GM21423 (cell line): ENCODE measurements at regions not wholly inside any gene's neighbourhood (a gene's known extent, or its start where the extent isn't known, plus 50 kb on each side); places are given as distances from the start of the nearest gene placed in this dataset.
"Not testable (repeated sequence)": the region's sequence is repeated elsewhere in the genome, so short reads cannot be mapped to it uniquely, and the experiment has no call there.

Experiments
- ATAC-seq: cut with Tn5 transposase; IDR thresholded peaks from one replicate; pipeline ENCODE4 v1.9.1; 2021; ENCODE audit warnings: mild to moderate bottlenecking, moderate library complexity; ENCODE audit not compliant: unreplicated experiment

DNA sequence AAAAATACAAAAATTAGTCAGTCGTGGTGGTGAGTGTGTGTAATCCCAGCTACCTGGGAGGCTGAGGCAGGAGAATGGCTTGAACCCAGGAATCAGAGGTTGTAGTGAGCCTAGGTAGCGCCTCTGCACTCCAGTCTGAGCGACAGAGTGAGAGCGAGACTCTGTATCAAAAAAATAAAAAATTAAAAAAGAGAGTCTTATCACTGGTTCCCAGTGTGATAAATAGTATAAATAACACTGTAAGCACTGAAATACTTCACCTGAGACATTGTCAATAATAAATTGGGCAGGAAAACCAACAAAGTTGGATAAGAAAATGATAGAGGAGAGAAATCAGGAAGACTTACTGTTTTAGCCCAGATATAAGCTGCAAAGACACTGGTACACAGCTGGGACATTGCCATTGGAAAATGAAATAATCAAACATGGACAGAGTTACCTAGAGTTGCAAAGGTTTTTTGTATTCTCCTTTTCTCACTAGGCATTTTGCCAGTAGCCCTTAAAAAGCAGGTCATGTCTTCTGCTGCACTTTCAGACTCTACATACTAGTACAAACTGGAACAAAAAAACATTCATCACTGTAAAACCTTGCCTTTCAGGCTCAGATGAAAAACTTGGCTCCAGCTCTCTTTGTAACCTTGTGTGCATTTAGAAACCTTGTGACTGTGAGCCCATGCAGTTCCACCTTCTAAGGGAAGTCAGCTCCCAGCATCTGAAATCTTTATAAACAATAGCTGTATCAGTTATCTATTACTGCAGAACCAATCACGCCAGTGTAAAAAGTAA is 55.0 kb upstream of the PPP1R2C start:
- ATAC-seq, result no peak

DNA sequence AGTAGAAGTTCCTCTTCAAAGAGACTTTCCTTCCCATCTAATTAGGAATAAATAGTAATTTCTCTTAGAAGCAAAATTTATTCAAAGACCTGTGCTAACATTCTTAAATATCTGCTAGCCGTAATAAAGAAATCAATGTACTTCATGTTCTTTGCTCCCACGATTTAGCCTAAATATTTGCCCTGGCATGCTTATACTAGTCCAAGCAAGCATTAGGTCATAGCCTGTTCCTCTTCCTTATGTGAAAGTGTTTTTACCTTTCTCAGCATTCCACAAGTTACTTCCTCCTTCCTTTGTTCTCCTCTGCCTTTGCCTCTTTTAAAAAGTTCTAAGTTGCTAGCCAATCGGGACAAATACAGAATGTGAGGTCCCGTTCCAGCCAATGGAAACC is 55.6 kb upstream of the PPP1R2C start:
- not testable (repeated sequence) for ATAC-seq

DNA sequence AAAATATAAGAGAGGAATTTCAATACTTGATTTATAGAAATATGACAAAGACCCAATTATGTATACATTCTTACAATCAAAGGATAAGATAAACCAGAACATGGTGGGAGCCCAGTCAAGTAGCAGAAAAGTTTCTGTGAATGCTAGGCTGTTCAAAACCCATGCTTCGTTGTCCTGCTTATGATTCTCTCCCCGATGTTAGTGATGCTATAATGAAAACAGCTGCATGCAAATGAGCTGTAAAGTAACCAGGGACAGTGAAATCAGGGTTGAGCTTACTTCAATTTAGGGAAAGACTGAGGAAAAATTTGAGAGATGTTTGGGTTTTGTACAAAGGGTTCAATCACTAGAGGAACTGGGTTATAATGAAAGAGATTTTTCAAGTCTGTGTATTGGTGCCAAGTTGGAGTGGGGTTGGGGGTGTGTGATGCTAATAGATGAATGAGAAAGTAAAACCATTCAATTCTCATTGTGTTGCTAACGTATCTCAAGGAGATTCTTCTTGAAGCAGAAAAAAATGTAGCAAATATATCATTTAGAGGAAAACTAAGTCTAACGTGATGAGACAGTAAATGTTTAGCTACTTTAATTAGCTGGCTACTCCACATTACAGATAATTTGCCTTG is 59.3 kb upstream of the PPP1R2C start:
- no peak for ATAC-seq

DNA sequence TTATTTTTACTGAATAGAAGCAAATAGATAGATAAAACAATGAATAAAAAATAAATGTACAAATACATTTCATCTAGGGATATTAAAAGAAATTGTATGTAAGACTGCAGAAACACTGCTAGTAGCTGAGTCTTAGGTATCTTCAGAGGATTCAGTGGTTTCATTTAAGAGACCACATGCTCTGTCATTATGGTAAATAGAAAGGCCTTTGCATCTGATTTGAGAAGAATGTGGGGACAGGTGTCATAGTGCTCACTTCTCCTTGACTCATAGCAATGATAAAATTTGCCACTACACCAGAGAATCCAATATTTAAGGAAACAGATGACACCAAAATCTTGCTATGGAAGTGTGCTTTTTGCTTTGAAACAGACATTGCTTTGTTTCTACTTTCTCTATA is 59.8 kb upstream of the PPP1R2C start:
- peak; percentile 51 for ATAC-seq

GRCh38 chrX:42839632-42840031 is 61.7 kb upstream of the PPP1R2C start:
- ATAC-seq, result no peak

GRCh38 chrX:42846741-42847140 is 68.8 kb upstream of the PPP1R2C start:
- ATAC-seq, result no peak

DNA sequence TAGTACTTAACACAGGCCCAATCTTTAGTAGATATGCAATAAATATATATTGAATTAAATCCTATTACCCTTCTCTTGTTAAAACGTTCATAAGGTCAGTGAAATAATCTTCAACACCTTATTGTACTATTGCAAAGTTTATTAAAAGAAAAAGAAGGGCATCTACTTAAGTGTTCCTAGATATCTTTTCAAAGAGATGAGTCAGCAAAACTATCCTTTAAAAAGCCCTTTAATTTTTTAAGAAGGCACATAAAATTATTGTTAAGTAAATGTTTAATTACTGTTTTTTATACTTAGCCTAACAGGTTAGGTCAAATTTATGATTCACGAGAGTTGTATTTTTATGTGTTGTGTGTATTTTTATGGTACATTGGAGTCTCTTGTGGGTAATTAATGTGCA is 77.3 kb upstream of the PPP1R2C start:
- no peak for ATAC-seq

- ATAC-seq, result no peak
These were observed 79.8 kb upstream of the PPP1R2C start for GRCh38 chrX:42857766-42858165.

DNA sequence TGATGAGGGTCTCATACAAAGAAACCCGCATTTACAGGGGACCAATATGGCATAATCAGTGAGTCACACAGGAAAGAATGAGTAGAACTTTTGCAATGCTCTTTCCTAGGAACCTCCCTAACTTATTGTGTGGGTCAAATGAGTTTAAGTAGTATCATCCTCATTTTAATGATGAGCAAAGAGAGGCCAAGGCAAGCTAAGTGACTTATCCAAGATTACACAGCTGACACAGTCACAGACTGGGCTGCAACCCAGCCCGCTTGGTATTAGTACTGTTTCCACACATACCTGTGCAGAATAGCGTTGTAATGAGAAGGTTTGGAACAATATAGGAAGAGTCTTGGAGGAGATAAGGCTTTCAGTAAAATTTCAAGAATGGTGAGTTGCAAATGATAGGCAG is 91.0 kb upstream of the PPP1R2C start:
- no peak for ATAC-seq

GRCh38 chrX:42869659-42870476 is 91.9 kb upstream of the PPP1R2C start:
- ATAC-seq, result peak; percentile 83

- ATAC-seq, result no peak
These were observed 108.6 kb upstream of the PPP1R2C start for GRCh38 chrX:42886519-42886918.

DNA sequence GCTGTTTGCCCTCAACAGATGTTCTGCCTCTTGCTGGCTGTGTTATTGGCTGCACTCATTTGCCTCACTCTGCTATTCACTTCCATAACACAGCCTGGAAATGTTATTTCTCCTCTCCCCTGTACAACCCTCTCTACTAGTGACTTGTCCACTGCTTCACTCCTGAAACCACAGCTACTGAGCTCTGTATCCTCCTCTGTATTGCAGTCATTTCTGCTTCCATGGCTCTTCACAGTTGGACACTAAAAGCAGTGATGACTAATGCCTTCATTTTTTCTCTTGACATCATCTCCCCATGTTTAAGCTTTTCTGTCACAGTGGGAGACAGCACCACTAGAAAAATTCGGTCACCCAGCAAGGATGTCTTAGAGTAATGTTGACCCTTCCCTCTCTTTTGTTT is 123.0 kb upstream of the PPP1R2C start:
- ATAC-seq, result no peak

DNA sequence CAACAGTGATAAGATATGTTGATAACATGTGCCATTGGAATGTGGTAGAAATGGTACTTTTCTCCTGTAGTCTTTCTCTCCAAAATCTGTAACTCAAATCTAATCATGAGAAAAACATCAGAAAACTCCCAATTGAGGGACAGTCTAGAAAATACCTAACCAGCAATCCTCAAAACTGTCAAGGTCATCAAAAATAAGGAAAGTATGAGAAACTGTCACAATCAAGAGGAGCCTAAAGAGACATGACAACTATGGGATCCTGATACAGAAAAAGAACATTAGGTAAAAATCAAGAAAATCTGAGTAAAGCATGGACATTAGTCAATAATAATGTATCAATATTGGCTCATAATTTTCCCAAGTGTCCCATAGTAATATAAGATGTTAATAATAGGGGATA is 124.5 kb upstream of the PPP1R2C start:
- ATAC-seq, result no peak

- ATAC-seq, result no peak
These were observed 142.8 kb upstream of the PPP1R2C start for GRCh38 chrX:42920752-42921151.

DNA sequence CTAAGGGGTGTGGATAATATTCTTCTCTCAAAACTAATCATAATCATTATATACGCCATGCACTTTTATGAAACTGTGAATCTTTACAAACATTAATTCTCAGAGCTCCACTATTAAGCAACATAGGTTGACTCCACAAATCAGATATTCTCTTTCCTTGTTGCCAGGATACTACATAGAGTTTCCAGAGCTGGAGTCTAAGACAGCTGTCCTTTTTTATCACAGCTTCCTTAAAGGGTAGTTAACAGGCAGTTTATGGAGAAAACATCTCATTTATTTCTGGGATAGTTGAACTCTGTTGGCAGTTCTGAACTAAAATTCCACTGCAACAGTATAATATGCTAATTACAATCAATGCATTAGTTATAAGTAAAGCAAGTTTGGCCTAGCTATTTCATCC is 152.1 kb upstream of the PPP1R2C start:
- ATAC-seq, result no peak

GRCh38 chrX:42930951-42931350 is 153.0 kb upstream of the PPP1R2C start:
- ATAC-seq, result no peak

DNA sequence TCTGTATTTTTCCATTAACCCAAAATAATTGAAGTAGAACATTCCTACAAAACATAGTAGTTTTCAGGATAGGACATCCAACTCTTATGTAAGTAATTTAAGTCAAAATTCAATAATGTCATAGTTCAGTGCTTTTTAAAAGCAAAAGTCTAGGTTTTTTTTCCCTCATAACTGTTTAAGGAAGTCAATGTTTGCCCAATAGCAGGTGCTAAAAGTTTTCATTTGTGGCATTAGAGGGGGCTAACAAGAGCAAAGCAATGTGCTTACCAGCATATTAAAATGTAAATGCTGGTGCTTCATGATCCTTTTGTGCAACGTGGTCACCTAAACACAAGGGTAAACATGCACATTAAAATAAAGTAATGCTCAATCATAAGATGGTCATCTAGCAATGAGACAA is 155.2 kb upstream of the PPP1R2C start:
- ATAC-seq, result no peak

GRCh38 chrX:42934020-42934726 is 156.2 kb upstream of the PPP1R2C start:
- ATAC-seq, result peak; percentile 98

DNA sequence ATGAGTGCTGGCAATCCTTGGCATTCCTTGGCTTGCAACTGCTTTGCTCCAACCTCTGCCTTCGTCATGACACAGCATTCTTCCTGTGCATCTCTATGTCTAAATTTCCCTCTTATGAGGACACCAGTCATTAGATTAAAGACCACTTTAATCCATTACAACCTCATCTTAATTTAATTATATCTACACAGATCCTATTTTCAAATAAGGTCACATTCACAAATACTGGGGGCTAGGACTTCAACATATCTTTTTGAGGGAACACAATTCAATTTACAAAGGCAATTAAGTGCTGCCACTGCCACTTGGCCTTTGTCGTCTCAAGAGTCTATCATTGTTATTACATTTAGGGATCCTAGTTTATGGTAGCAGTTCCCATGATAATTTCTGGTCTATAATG is 163.7 kb upstream of the PPP1R2C start:
- ATAC-seq, result no peak

- ATAC-seq, result peak; percentile 86
These were observed 165.3 kb upstream of the PPP1R2C start for GRCh38 chrX:42943051-42943974.
